GM12874 (cell line): ENCODE measurements at regions not wholly inside any gene's neighbourhood (a gene's known extent, or its start where the extent isn't known, plus 50 kb on each side); places are given as distances from the start of the nearest gene placed in this dataset.

Source experiments
- CTCF ChIP-seq: IDR thresholded peaks from 2 replicates; pipeline ENCODE4 v1.5.1; 2011; ENCODE audit warnings: low read depth, mild to moderate bottlenecking, control low read depth, low read length, moderate library complexity; ENCODE audit not compliant: insufficient read depth

GRCh38 chr2:116510117-116510671, 1304.3 kb upstream of the DDX18 start:
- TF ChIP-seq CTCF = peak; percentile 29; the same call in 1 of the 2 replicates

GRCh38 chr2:116511426-116511825, 1303.1 kb upstream of the DDX18 start:
- no peak for TF ChIP-seq CTCF

- no peak for TF ChIP-seq CTCF
Observed at GRCh38 chr2:116513991-116514390, 1300.5 kb upstream of the DDX18 start.

GRCh38 chr2:116517936-116518335, 1296.6 kb upstream of the DDX18 start:
- no peak for TF ChIP-seq CTCF

GRCh38 chr2:116537811-116538210, 1276.7 kb upstream of the DDX18 start:
- TF ChIP-seq CTCF = no peak

GRCh38 chr2:116545286-116546068, 1269.0 kb upstream of the DDX18 start:
- no peak for TF ChIP-seq CTCF

- no peak for TF ChIP-seq CTCF
Observed at GRCh38 chr2:116580209-116580608, 1234.3 kb upstream of the DDX18 start.
